GM23338 (cell line): ENCODE measurements at regions not wholly inside any gene's neighbourhood (a gene's known extent, or its start where the extent isn't known, plus 50 kb on each side); places are given as distances from the start of the nearest gene placed in this dataset.

Source experiments
- CREB1 ChIP-seq: fragments of 250-450 bp; sonication (Bioruptor Pico); IDR thresholded peaks from 2 replicates; pipeline ENCODE4 v1.5.0; 2020; ENCODE audit warnings: low read depth, mild to moderate bottlenecking, moderate library complexity
- EZH2 ChIP-seq: fragments of 200-600 bp; sonication (generic); IDR thresholded peaks from one replicate; pipeline ENCODE4 v1.8.0; 2017; ENCODE audit warnings: antibody characterized with exemption, mild to moderate bottlenecking, low read depth; ENCODE audit not compliant: unreplicated experiment
- EZH2phosphoT487 ChIP-seq: fragments of 200-600 bp; sonication (generic); IDR thresholded peaks from one replicate; pipeline ENCODE4 v1.8.1; 2018; ENCODE audit warnings: antibody characterized with exemption; ENCODE audit not compliant: unreplicated experiment
- POLR2AphosphoS5 ChIP-seq: IDR thresholded peaks from 2 replicates; pipeline ENCODE4 v1.6.1; 2016; ENCODE audit warnings: antibody characterized with exemption, low read depth
- STAT1 ChIP-seq: IDR thresholded peaks from one replicate; pipeline ENCODE4 v1.6.1; 2016; ENCODE audit warnings: antibody characterized with exemption; ENCODE audit not compliant: unreplicated experiment
- TF ChIP-seq, protein P1 (sequence below), 2 experiments: fragments of 200-600 bp in 1 of 2; sonication (generic) in 1 of 2; conservative IDR thresholded peaks; 2 replicates each; pipeline versions ENCODE4 v1.5.1 to v1.6.1; 2016 to 2017; ENCODE audit warnings: antibody characterized with exemption in 2 of 2, low read depth in 2 of 2, mild to moderate bottlenecking in 2 of 2, moderate library complexity in 1 of 2
- TF ChIP-seq, protein P2 (sequence below): fragments of 250-450 bp; sonication (Bioruptor Pico); IDR thresholded peaks from 2 replicates; pipeline ENCODE4 v1.5.0; 2020; ENCODE audit warnings: mild to moderate bottlenecking, moderate library complexity

DNA sequence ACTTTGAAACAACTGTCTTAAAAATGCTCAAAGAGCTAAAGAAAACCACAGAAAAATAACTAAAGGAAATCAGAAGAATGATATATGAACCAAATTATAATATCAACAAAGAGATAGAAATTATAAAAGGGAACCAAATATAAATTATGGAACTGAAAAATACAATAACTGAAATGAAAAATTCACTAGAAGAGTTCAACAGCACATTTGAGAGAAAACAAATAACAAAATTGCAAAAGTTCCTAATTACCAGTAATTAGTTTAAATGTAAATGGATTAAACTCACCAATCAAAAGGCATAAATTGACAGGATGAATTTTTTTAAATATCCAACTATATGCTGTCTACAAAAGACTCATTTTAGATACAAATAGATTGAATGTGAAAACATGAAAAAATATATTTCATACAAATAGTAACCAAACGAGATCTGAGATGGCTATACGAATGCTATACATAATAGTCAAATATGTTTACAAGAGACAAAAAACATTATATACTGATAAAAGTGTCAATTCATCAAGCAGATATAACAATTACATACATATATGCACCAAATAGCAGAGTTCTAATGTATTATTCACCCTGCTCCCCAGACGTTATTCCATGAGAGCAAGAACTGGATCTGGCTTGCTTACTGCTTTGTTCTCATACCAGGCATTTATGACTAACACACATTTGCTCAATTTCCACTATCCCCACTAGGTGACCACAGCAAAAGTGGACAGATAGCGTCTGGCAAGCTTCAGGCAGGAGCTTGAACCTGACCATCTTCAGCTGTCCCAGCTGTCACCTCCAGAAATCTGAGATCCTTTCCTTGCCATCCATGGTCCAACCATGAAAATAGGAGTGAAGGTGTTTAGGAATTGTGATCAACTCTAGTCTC, 72.4 kb upstream of the SIRPA start:
- TF ChIP-seq EZH2 (no peak), EZH2phosphoT487 (no peak), CREB1 (CRISPR knock-in tag) (no peak), POLR2AphosphoS5 (no peak), STAT1 (no peak)
- TF ChIP-seq, protein P1, sequence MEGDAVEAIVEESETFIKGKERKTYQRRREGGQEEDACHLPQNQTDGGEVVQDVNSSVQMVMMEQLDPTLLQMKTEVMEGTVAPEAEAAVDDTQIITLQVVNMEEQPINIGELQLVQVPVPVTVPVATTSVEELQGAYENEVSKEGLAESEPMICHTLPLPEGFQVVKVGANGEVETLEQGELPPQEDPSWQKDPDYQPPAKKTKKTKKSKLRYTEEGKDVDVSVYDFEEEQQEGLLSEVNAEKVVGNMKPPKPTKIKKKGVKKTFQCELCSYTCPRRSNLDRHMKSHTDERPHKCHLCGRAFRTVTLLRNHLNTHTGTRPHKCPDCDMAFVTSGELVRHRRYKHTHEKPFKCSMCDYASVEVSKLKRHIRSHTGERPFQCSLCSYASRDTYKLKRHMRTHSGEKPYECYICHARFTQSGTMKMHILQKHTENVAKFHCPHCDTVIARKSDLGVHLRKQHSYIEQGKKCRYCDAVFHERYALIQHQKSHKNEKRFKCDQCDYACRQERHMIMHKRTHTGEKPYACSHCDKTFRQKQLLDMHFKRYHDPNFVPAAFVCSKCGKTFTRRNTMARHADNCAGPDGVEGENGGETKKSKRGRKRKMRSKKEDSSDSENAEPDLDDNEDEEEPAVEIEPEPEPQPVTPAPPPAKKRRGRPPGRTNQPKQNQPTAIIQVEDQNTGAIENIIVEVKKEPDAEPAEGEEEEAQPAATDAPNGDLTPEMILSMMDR (conservative IDR thresholded peaks at IDR 0.05; ENCODE audit: low read depth in 2 of 2): no peak
- TF ChIP-seq, protein P2, sequence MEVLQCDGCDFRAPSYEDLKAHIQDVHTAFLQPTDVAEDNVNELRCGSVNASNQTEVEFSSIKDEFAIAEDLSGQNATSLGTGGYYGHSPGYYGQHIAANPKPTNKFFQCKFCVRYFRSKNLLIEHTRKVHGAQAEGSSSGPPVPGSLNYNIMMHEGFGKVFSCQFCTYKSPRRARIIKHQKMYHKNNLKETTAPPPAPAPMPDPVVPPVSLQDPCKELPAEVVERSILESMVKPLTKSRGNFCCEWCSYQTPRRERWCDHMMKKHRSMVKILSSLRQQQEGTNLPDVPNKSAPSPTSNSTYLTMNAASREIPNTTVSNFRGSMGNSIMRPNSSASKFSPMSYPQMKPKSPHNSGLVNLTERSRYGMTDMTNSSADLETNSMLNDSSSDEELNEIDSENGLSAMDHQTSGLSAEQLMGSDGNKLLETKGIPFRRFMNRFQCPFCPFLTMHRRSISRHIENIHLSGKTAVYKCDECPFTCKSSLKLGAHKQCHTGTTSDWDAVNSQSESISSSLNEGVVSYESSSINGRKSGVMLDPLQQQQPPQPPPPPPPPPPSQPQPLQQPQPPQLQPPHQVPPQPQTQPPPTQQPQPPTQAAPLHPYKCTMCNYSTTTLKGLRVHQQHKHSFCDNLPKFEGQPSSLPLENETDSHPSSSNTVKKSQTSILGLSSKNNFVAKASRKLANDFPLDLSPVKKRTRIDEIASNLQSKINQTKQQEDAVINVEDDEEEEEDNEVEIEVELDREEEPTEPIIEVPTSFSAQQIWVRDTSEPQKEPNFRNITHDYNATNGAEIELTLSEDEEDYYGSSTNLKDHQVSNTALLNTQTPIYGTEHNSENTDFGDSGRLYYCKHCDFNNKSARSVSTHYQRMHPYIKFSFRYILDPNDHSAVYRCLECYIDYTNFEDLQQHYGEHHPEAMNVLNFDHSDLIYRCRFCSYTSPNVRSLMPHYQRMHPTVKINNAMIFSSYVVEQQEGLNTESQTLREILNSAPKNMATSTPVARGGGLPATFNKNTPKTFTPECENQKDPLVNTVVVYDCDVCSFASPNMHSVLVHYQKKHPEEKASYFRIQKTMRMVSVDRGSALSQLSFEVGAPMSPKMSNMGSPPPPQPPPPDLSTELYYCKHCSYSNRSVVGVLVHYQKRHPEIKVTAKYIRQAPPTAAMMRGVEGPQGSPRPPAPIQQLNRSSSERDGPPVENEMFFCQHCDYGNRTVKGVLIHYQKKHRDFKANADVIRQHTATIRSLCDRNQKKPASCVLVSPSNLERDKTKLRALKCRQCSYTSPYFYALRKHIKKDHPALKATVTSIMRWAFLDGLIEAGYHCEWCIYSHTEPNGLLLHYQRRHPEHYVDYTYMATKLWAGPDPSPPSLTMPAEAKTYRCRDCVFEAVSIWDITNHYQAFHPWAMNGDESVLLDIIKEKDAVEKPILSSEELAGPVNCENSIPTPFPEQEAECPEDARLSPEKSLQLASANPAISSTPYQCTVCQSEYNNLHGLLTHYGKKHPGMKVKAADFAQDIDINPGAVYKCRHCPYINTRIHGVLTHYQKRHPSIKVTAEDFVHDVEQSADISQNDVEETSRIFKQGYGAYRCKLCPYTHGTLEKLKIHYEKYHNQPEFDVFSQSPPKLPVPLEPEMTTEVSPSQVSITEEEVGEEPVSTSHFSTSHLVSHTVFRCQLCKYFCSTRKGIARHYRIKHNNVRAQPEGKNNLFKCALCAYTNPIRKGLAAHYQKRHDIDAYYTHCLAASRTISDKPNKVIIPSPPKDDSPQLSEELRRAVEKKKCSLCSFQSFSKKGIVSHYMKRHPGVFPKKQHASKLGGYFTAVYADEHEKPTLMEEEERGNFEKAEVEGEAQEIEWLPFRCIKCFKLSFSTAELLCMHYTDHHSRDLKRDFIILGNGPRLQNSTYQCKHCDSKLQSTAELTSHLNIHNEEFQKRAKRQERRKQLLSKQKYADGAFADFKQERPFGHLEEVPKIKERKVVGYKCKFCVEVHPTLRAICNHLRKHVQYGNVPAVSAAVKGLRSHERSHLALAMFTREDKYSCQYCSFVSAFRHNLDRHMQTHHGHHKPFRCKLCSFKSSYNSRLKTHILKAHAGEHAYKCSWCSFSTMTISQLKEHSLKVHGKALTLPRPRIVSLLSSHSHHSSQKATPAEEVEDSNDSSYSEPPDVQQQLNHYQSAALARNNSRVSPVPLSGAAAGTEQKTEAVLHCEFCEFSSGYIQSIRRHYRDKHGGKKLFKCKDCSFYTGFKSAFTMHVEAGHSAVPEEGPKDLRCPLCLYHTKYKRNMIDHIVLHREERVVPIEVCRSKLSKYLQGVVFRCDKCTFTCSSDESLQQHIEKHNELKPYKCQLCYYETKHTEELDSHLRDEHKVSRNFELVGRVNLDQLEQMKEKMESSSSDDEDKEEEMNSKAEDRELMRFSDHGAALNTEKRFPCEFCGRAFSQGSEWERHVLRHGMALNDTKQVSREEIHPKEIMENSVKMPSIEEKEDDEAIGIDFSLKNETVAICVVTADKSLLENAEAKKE (CRISPR knock-in tag): no peak
